ENCODE measurements at regions not wholly inside any gene's neighbourhood (a gene's known extent, or its start where the extent isn't known, plus 50 kb on each side); places are given as distances from the start of the nearest gene placed in this dataset.
"Not testable (repeated sequence)": the region's sequence is repeated elsewhere in the genome, so short reads cannot be mapped to it uniquely, and the experiment has no call there.

- DNase-seq (ENCODE audit: low read depth in 4 of 4, low spot score in 3 of 4) = not testable (repeated sequence)
These were observed 469.2 kb upstream of the FAM174A start for GRCh38 chr5:100066020-100066419.

- no peak for DNase-seq (ENCODE audit: low read depth in 4 of 4, low spot score in 3 of 4)
These were observed 491.7 kb upstream of the FAM174A start for GRCh38 chr5:100043475-100043874.

GRCh38 chr5:100026606-100027005 is 508.6 kb upstream of the FAM174A start:
- no peak for DNase-seq (ENCODE audit: low read depth in 4 of 4, low spot score in 3 of 4)

GRCh38 chr5:100023536-100023935 is 511.6 kb upstream of the FAM174A start:
- no peak for DNase-seq (ENCODE audit: low read depth in 4 of 4, low spot score in 3 of 4)

- no peak for DNase-seq (ENCODE audit: low read depth in 4 of 4, low spot score in 3 of 4)
These were observed 517.5 kb upstream of the FAM174A start for GRCh38 chr5:100017520-100018262.

GRCh38 chr5:100013305-100013704 is 521.9 kb upstream of the FAM174A start:
- not testable (repeated sequence) for DNase-seq (ENCODE audit: low read depth in 4 of 4, low spot score in 3 of 4)

GRCh38 chr5:100011160-100011559 is 524.0 kb upstream of the FAM174A start:
- DNase-seq (ENCODE audit: low read depth in 4 of 4, low spot score in 3 of 4) = not testable (repeated sequence)

- DNase-seq (ENCODE audit: low read depth in 4 of 4, low spot score in 3 of 4) = no peak
These were observed 530.2 kb upstream of the FAM174A start for GRCh38 chr5:100004969-100005368.

- DNase-seq (ENCODE audit: low read depth in 4 of 4, low spot score in 3 of 4) = no peak
These were observed 536.9 kb upstream of the FAM174A start for GRCh38 chr5:99998319-99998718.

GRCh38 chr5:99995407-99995806 is 539.8 kb upstream of the FAM174A start:
- no peak for DNase-seq (ENCODE audit: low read depth in 4 of 4, low spot score in 3 of 4)

GRCh38 chr5:99973779-99974178 is 561.4 kb upstream of the FAM174A start:
- DNase-seq (ENCODE audit: low read depth in 4 of 4, low spot score in 3 of 4) = no peak

GRCh38 chr5:99955962-99956361 is 579.2 kb upstream of the FAM174A start:
- DNase-seq (ENCODE audit: low read depth in 4 of 4, low spot score in 3 of 4) = no peak

- no peak for DNase-seq (ENCODE audit: low read depth in 4 of 4, low spot score in 3 of 4)
These were observed 580.2 kb upstream of the FAM174A start for GRCh38 chr5:99955006-99955405.

- DNase-seq (ENCODE audit: low read depth in 4 of 4, low spot score in 3 of 4) = no peak
These were observed 585.1 kb upstream of the FAM174A start for GRCh38 chr5:99949969-99950524.

- DNase-seq (ENCODE audit: low read depth in 4 of 4, low spot score in 3 of 4) = no peak
These were observed 585.8 kb upstream of the FAM174A start for GRCh38 chr5:99949361-99949760.

- DNase-seq (ENCODE audit: low read depth in 4 of 4, low spot score in 3 of 4) = no peak
These were observed 586.3 kb upstream of the FAM174A start for GRCh38 chr5:99948850-99949249.

- DNase-seq (ENCODE audit: low read depth in 4 of 4, low spot score in 3 of 4) = no peak
These were observed 589.4 kb upstream of the FAM174A start for GRCh38 chr5:99945478-99946442.

GRCh38 chr5:99940540-99940939 is 594.6 kb upstream of the FAM174A start:
- no peak for DNase-seq (ENCODE audit: low read depth in 4 of 4, low spot score in 3 of 4)

GRCh38 chr5:99936911-99937310 is 598.3 kb upstream of the FAM174A start:
- DNase-seq (ENCODE audit: low read depth in 4 of 4, low spot score in 3 of 4) = no peak

- DNase-seq (ENCODE audit: low read depth in 4 of 4, low spot score in 3 of 4) = no peak
These were observed 605.4 kb upstream of the FAM174A start for GRCh38 chr5:99929806-99930135.

- DNase-seq (ENCODE audit: low read depth in 4 of 4, low spot score in 3 of 4) = no peak
These were observed 605.9 kb upstream of the FAM174A start for GRCh38 chr5:99929067-99929805.

Measured in left renal pelvis (tissue), 4 donors.